Uterus (tissue), 2 donors: ENCODE measurements at regions not wholly inside any gene's neighbourhood (a gene's known extent, or its start where the extent isn't known, plus 50 kb on each side); places are given as distances from the start of the nearest gene placed in this dataset.

Experiments used
- POLR2A ChIP-seq, 2 donors: fragments of 450-650 bp; IDR thresholded peaks; one replicate each; pipeline ENCODE4 v1.6.1; 2016; ENCODE audit warnings: antibody characterized with exemption in 2 of 2, mild to moderate bottlenecking in 1 of 2, moderate library complexity in 1 of 2
- TF ChIP-seq, protein P1 (sequence below), 4 experiments: fragments of 200-600 bp in 2 of 4; fragments of 450-650 bp in 2 of 4; sonication (generic) in 2 of 4; IDR thresholded peaks; one replicate each; pipeline ENCODE4 v1.5.1; 2016 to 2019; ENCODE audit warnings: antibody characterized with exemption in 4 of 4, mild to moderate bottlenecking in 2 of 4, moderate library complexity in 1 of 4

DNA sequence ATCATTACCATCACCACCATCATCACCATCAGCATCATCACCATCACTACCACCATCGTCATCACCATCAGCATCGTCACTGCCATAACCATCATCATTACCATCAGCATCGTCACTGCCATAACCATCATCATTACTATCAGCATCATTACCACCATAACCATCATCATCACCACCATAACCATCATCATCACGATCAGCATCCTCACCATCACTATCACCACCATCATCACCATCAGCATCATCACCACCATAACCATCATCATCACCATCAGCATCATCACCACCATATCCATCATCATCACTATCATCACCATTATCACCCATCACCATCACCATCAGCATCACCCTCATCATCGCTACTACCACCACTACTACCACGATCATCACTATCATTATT lies 493.9 kb upstream of the TBX3 start:
- TF ChIP-seq, protein P1, sequence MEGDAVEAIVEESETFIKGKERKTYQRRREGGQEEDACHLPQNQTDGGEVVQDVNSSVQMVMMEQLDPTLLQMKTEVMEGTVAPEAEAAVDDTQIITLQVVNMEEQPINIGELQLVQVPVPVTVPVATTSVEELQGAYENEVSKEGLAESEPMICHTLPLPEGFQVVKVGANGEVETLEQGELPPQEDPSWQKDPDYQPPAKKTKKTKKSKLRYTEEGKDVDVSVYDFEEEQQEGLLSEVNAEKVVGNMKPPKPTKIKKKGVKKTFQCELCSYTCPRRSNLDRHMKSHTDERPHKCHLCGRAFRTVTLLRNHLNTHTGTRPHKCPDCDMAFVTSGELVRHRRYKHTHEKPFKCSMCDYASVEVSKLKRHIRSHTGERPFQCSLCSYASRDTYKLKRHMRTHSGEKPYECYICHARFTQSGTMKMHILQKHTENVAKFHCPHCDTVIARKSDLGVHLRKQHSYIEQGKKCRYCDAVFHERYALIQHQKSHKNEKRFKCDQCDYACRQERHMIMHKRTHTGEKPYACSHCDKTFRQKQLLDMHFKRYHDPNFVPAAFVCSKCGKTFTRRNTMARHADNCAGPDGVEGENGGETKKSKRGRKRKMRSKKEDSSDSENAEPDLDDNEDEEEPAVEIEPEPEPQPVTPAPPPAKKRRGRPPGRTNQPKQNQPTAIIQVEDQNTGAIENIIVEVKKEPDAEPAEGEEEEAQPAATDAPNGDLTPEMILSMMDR (IDR thresholded peaks at IDR 0.05) = no peak
- TF ChIP-seq POLR2A (IDR thresholded peaks at IDR 0.05) = no peak
